GM21717 (cell line): ENCODE measurements at regions not wholly inside any gene's neighbourhood (a gene's known extent, or its start where the extent isn't known, plus 50 kb on each side); places are given as distances from the start of the nearest gene placed in this dataset.

Source experiments
- ATAC-seq: cut with Tn5 transposase; IDR thresholded peaks from one replicate; pipeline ENCODE4 v1.9.1; 2021; ENCODE audit warnings: mild to moderate bottlenecking, moderate library complexity; ENCODE audit not compliant: unreplicated experiment

DNA sequence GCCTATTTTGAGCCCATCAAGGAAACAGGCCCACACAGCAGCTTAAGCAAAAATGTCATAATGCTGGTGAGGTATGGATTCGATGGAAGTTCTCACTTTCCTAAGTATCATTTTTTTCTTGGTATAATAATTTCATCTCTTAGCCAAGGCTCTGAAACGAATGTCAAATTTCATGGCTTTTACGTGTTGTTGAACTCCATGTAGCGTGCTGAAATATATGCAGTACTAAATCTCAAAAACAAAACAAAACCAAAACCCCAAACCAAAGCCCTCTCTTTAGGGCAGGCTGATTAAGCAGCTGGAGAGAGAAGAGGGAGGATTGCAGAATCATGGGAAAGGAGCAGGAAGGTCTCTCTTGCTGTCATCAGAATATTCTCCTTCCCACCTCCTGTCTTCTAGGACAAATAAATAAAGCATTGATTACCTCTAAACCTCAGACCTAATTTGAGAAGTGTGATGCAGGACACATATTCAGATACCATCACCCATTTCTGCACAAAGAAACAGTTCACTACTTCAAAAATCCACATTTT, 58.3 kb downstream of the TMEM174 start:
- no peak for ATAC-seq

DNA sequence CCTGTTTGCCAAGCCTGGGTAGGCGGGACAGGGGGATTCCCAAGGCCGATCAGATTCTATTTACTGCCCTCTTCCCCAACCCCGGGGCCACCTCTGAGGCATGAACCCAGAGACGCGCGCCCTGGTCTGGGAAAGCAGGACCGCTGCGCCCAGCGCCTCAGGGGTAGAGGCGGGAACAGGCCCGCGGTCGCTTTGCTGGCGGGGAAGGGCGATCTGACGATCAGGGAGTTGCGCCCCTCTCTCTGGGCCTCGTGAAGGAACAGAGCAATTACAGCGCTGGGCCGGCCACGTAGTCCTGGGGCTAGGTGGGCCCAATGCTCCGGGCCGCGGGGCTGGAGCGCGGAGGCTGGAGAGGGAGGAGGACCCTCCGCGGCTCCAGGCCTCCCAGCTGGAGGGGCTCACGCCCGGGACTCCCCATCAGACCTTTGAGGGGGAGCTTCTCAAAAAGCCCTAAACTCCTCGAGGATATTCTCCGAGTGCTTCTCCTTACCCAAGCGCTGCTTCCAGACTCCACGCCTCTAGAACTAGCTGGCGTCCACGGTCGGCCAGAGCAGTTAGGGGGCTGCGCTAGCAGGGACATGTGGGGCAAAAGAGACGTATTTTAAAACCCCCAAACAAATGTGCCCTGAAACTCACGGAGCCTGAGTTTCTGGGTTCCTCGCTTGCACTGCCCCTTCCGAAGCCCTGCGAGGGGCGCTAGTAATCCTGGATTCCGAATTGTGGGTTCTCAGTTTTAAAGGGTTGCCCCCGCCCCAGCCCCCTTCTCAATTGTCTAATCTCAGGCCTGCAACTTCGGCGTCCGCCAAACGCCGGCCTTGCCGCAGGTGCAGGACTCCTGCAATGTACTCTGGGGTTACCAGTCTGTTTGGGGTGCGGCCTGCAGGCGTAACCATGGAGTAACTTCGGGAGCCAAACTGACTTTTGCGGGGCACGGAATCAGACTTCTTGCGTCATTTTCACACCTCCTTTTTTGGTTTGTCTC, 57.6 kb downstream of the TMEM174 start:
- ATAC-seq = no peak

DNA sequence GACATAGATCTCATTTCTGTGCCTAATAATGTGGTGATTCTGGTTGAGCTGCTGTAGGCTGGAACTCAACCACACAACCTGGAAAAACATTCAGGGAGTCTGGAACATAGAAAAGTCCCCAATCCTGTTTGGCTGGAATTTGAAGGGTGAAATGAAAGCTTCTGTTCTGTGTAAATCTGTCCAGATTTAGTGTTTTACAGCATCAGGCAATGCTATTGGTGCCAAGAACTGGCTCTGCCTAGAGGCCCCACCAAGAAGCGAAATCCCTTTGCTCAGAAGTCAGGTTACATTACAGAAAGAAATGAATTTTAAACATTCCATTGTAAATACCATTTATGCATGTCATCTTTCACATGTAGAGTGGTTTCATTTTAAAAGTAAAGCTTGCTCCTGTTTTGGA, 56.3 kb downstream of the TMEM174 start:
- no peak for ATAC-seq

DNA sequence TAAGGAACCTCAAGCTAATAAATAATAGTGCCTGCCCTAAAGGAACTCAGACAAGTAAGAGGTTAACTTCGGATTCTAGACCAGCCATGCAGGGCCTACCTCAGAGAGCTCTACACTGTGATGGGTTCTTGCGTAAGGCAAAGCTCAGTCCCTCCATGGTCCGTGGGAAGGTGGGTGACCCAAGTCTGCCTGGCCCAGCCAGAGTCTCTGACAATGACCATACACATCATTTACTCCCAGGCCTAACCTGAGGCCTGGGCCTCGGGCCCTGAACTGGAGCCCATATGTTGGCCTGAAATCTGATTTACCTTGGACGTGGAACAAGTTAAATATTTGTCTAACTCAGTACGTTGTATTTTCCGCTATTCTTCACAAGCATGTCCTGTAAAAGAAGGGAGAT, 55.1 kb downstream of the TMEM174 start:
- no peak for ATAC-seq
